ENCODE measurements at regions not wholly inside any gene's neighbourhood (a gene's known extent, or its start where the extent isn't known, plus 50 kb on each side); places are given as distances from the start of the nearest gene placed in this dataset.
"Not testable (repeated sequence)": the region's sequence is repeated elsewhere in the genome, so short reads cannot be mapped to it uniquely, and the experiment has no call there.

GRCh38 chr7:120064565-120064964 lies 208.4 kb upstream of the KCND2 start:
- Histone ChIP-seq H3K36me3 (no peaks in the 10 kb centered on the region), H3K4me1 (no peaks in the 10 kb centered on the region), H3K4me3 (no peak overlapping the region), H3K27ac (no peak overlapping the region), H3K9me3 (no peaks in the 10 kb centered on the region), H3K27me3 (no peaks in the 10 kb centered on the region)
- intact Hi-C loops (cut with DNase I), result no loop called here
- ATAC-seq (peak in 1 of 4 donors; percentile 37), FAIRE-seq (no peak), DNase-seq (no peak)
- TF ChIP-seq CTCF (IDR thresholded peaks at IDR 0.05), result no peak

GRCh38 chr7:120066898-120067297 lies 206.1 kb upstream of the KCND2 start:
- H3K4me1 ChIP-seq; H3K36me3 ChIP-seq; ATAC-seq; FAIRE-seq; H3K9me3 ChIP-seq; DNase-seq; H3K4me3 ChIP-seq; intact Hi-C loops (cut with DNase I); H3K27ac ChIP-seq; H3K27me3 ChIP-seq: not testable (repeated sequence)

- TF ChIP-seq CTCF (IDR thresholded peaks at IDR 0.05), result no peak
- FAIRE-seq, result no peak
- Histone ChIP-seq H3K4me1 (no peaks in the 10 kb centered on the region), H3K27ac (no peak overlapping the region), H3K9me3 (no peaks in the 10 kb centered on the region), H3K4me3 (no peak overlapping the region), H3K27me3 (no peaks in the 10 kb centered on the region), H3K36me3 (no peaks in the 10 kb centered on the region)
- WGBS, 2 donors, result 32 to 40% methylated on average over 1 of the region's 1 CpG
- no peak for DNase-seq
- intact Hi-C loops (cut with DNase I), result no loop called here
- no peak for ATAC-seq
Observed at GRCh38 chr7:120070201-120070600, 202.8 kb upstream of the KCND2 start.

- Histone ChIP-seq H3K4me1 (no peaks in the 10 kb centered on the region), H3K36me3 (no peaks in the 10 kb centered on the region), H3K27me3 (no peaks in the 10 kb centered on the region), H3K4me3 (no peak overlapping the region), H3K27ac (no peak overlapping the region), H3K9me3 (no peaks in the 10 kb centered on the region)
- DNase-seq (no peak), FAIRE-seq (peak; percentile 17), ATAC-seq (no peak)
- 37 to 53% methylated on average over 3 of the region's 3 CpGs for WGBS, 2 donors
- TF ChIP-seq CTCF (IDR thresholded peaks at IDR 0.05), result no peak
- intact Hi-C loops (cut with DNase I), result no loop called here
Observed at GRCh38 chr7:120077777-120078176, 195.2 kb upstream of the KCND2 start.

GRCh38 chr7:120079022-120079421 lies 194.0 kb upstream of the KCND2 start:
- no peak overlapping the region for H3K27ac ChIP-seq
- no peak for TF ChIP-seq CTCF (IDR thresholded peaks at IDR 0.05)
- no peaks in the 10 kb centered on the region for H3K36me3 ChIP-seq
- DNase-seq, result no peak
- H3K9me3 ChIP-seq, result no peaks in the 10 kb centered on the region
- H3K4me3 ChIP-seq, result no peak overlapping the region
- WGBS, 2 donors, result 59 to 81% methylated on average over 1 of the region's 1 CpG
- no peaks in the 10 kb centered on the region for H3K4me1 ChIP-seq
- no peak for ATAC-seq
- FAIRE-seq, result no peak
- intact Hi-C loops (cut with DNase I), result no loop called here
- no peaks in the 10 kb centered on the region for H3K27me3 ChIP-seq

- DNase-seq (no peak), FAIRE-seq (no peak), ATAC-seq (no peak)
- no peaks in the 10 kb centered on the region for H3K9me3 ChIP-seq
- no peaks in the 10 kb centered on the region for H3K4me1 ChIP-seq
- H3K27me3 ChIP-seq, result no peaks in the 10 kb centered on the region
- H3K27ac ChIP-seq, result no peak overlapping the region
- no peak overlapping the region for H3K4me3 ChIP-seq
- no peaks in the 10 kb centered on the region for H3K36me3 ChIP-seq
- intact Hi-C loops (cut with DNase I), result no loop called here
- TF ChIP-seq CTCF (IDR thresholded peaks at IDR 0.05), result no peak
- WGBS, 2 donors, result 16 to 25% methylated on average over 3 of the region's 3 CpGs
Observed at GRCh38 chr7:120079704-120080103, 193.3 kb upstream of the KCND2 start.

- H3K4me1 ChIP-seq; H3K27ac ChIP-seq; H3K9me3 ChIP-seq; intact Hi-C loops (cut with DNase I); H3K36me3 ChIP-seq; DNase-seq; H3K27me3 ChIP-seq; FAIRE-seq; H3K4me3 ChIP-seq; ATAC-seq: not testable (repeated sequence)
- 70 to 75% methylated on average over 16 of the region's 16 CpGs for WGBS, 2 donors
Observed at GRCh38 chr7:120086468-120086867, 186.5 kb upstream of the KCND2 start.
